Mammary epithelial cell (primary cell): ENCODE measurements at regions not wholly inside any gene's neighbourhood (a gene's known extent, or its start where the extent isn't known, plus 50 kb on each side); places are given as distances from the start of the nearest gene placed in this dataset.

Experiments used
- EZH2 ChIP-seq: IDR thresholded peaks from 2 replicates; pipeline ENCODE4 v1.6.1; 2012; ENCODE audit warnings: low read length, inconsistent platforms, borderline replicate concordance
- TF ChIP-seq, protein P1 (sequence below), 2 donors: IDR thresholded peaks in 1 of 2; conservative IDR thresholded peaks in 1 of 2; 2 replicates each; pipeline ENCODE4 v1.5.1; 2011 to 2012; ENCODE audit warnings: inconsistent platforms in 2 of 2, low read length in 2 of 2, mild to moderate bottlenecking in 2 of 2, control low read depth in 1 of 2, low read depth in 1 of 2; ENCODE audit not compliant: insufficient read depth in 1 of 2; ENCODE audit errors: extremely low read depth in 1 of 2

DNA sequence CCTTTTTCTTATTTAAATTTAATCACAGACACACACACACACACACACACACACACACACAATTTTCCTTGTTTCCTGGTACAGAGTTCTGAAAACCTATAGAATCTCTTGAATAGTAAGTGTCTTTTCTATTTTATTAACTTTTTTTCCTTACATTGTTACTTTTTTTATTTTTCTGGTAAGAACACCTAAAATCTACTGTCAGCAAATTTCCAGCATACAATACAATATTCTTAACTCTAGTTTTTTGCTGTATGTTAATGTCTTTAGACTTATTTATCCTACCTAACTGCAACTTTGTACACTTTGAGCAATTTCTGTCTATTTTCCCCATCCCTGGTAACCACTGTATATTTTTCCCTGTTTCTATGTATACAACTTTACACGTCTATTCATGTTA is 1179.8 kb downstream of the SLITRK1 start:
- no peak for TF ChIP-seq EZH2
- TF ChIP-seq, protein P1, sequence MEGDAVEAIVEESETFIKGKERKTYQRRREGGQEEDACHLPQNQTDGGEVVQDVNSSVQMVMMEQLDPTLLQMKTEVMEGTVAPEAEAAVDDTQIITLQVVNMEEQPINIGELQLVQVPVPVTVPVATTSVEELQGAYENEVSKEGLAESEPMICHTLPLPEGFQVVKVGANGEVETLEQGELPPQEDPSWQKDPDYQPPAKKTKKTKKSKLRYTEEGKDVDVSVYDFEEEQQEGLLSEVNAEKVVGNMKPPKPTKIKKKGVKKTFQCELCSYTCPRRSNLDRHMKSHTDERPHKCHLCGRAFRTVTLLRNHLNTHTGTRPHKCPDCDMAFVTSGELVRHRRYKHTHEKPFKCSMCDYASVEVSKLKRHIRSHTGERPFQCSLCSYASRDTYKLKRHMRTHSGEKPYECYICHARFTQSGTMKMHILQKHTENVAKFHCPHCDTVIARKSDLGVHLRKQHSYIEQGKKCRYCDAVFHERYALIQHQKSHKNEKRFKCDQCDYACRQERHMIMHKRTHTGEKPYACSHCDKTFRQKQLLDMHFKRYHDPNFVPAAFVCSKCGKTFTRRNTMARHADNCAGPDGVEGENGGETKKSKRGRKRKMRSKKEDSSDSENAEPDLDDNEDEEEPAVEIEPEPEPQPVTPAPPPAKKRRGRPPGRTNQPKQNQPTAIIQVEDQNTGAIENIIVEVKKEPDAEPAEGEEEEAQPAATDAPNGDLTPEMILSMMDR (conservative IDR thresholded peaks at IDR 0.05 in 1 of 2, IDR thresholded peaks at IDR 0.05 in 1 of 2; ENCODE audit: extremely low read depth in 1 of 2, insufficient read depth in 1 of 2, low read depth in 1 of 2, low read length in 2 of 2), result no peak
